SK-N-SH (cell line): ENCODE measurements at regions not wholly inside any gene's neighbourhood (a gene's known extent, or its start where the extent isn't known, plus 50 kb on each side); places are given as distances from the start of the nearest gene placed in this dataset.

Source experiments
- CTCF ChIA-PET: fragments of 300-600, 350-600 bp; formaldehyde crosslinking; extraction: SDS; loops from one replicate; lab custom pipeline; 2021; lab: Yijun Ruan, JAX
- POLR2A ChIA-PET: fragments of 350-600 bp; sonication (Branson Sonifier 250); formaldehyde crosslinking; extraction: SDS; loops from one replicate; lab custom pipeline; 2020; ENCODE audit warnings: antibody characterized with exemption, inconsistent platforms; lab: Yijun Ruan, JAX
- DNase-seq: peaks from one replicate; pipeline ENCODE4 v3.0.0; 2012
- H2AFZ ChIP-seq: fragments of 200-600 bp; sonication (generic); 2 replicates; pipeline ENCODE4 v1.8.1; 2016; ENCODE audit warnings: antibody characterized with exemption, mild to moderate bottlenecking, low read depth
- H3F3A ChIP-seq: fragments of 200-600 bp; sonication (generic); replicated peaks from 2 replicates; pipeline ENCODE3; 2016; ENCODE audit warnings: antibody characterized with exemption, mild to moderate bottlenecking; ENCODE audit not compliant: insufficient read depth
- H3K27ac ChIP-seq, 2 experiments: fragments of 200-500 bp in 1 of 2; fragments of 200-600 bp in 1 of 2; sonication (Bioruptor generic) in 1 of 2; sonication (generic), shearing (Covaris generic) in 1 of 2; 2 replicates each; pipeline versions ENCODE4 v1.5.1 to v1.6.1; 2014 to 2016; ENCODE audit warnings: low read depth in 2 of 2, inconsistent platforms in 1 of 2, low read length in 1 of 2, mild to moderate bottlenecking in 1 of 2, mixed read lengths in 1 of 2
- H3K27me3 ChIP-seq: fragments of 200-600 bp; sonication (generic), shearing (Covaris generic); 2 replicates; pipeline ENCODE4 v1.6.1; 2016; ENCODE audit warnings: mixed run types; ENCODE audit not compliant: insufficient read depth
- H3K36me3 ChIP-seq, 2 experiments: fragments of 200-500 bp in 1 of 2; fragments of 200-600 bp in 1 of 2; sonication (Bioruptor generic) in 1 of 2; sonication (generic) in 1 of 2; replicated peaks in 1 of 2; 2 replicates each; pipeline versions ENCODE3 to v1.5.1; 2014 to 2016; ENCODE audit warnings: low read length in 1 of 2, mild to moderate bottlenecking in 1 of 2; ENCODE audit not compliant: insufficient read depth in 2 of 2, control insufficient read depth in 1 of 2
- H3K4me1 ChIP-seq, 2 experiments: fragments of 200-500 bp in 1 of 2; fragments of 200-600 bp in 1 of 2; sonication (Bioruptor generic) in 1 of 2; sonication (generic), shearing (Covaris generic) in 1 of 2; 2 replicates each; pipeline versions ENCODE4 v1.5.1 to v1.6.1; 2014 to 2016; ENCODE audit warnings: low read depth in 1 of 2, low read length in 1 of 2, mixed run types in 1 of 2; ENCODE audit not compliant: insufficient read depth in 2 of 2, control insufficient read depth in 1 of 2
- H3K4me2 ChIP-seq: fragments of 200-600 bp; sonication (generic), shearing (Covaris generic); 2 replicates; pipeline ENCODE4 v1.6.1; 2017; ENCODE audit warnings: mixed run types
- H3K4me3 ChIP-seq, 2 experiments: fragments of 200-500 bp in 1 of 2; fragments of 200-600 bp in 1 of 2; sonication (Bioruptor generic) in 1 of 2; sonication (generic), shearing (Covaris generic) in 1 of 2; 2 replicates each; pipeline versions ENCODE4 v1.5.1 to v1.8.1; 2014 to 2016; ENCODE audit warnings: low read depth in 2 of 2, inconsistent platforms in 1 of 2, low read length in 1 of 2, mild to moderate bottlenecking in 1 of 2, mixed read lengths in 1 of 2, moderate library complexity in 1 of 2
- H3K79me2 ChIP-seq: fragments of 200-600 bp; sonication (generic); 2 replicates; pipeline ENCODE4 v1.8.1; 2017; ENCODE audit warnings: mild to moderate bottlenecking; ENCODE audit not compliant: insufficient read depth
- H3K9ac ChIP-seq: fragments of 200-600 bp; sonication (generic); 2 replicates; pipeline ENCODE4 v1.6.1; 2017; ENCODE audit warnings: mixed run types
- H3K9me2 ChIP-seq: fragments of 200-600 bp; sonication (generic); 2 replicates; pipeline ENCODE4 v1.6.1; 2017; ENCODE audit warnings: mixed run types
- H3K9me3 ChIP-seq: fragments of 200-600 bp; sonication (generic); 2 replicates; pipeline ENCODE4 v1.6.1; 2017; ENCODE audit warnings: mixed run types, mild to moderate bottlenecking, moderate library complexity
- H4K20me1 ChIP-seq: fragments of 200-600 bp; sonication (generic); 2 replicates; pipeline ENCODE4 v1.6.1; 2017; ENCODE audit warnings: mild to moderate bottlenecking, mixed run types; ENCODE audit not compliant: insufficient read depth
- CHD2 ChIP-seq: fragments of 150-350 bp; IDR thresholded peaks from 2 replicates; pipeline ENCODE4 v1.6.1; 2018; ENCODE audit warnings: low read length; ENCODE audit not compliant: partially characterized antibody
- ELF1 ChIP-seq: IDR thresholded peaks from 2 replicates; pipeline ENCODE4 v1.4.0; 2012
- EP300 ChIP-seq, 2 experiments: IDR thresholded peaks; 2 replicates each; pipeline versions ENCODE4 v1.4.0 to v1.6.1; 2012; ENCODE audit warnings: borderline replicate concordance in 1 of 2, low read depth in 1 of 2, low read length in 1 of 2
- EZH2phosphoT487 ChIP-seq: fragments of 200-600 bp; sonication (generic); IDR thresholded peaks from 2 replicates; pipeline ENCODE4 v1.6.1; 2017; ENCODE audit warnings: low read depth, mixed run types, mild to moderate bottlenecking, antibody characterized with exemption, moderate library complexity, borderline replicate concordance
- FOXJ3 ChIP-seq: sonication (generic); formaldehyde crosslinking; IDR thresholded peaks from 2 replicates; pipeline ENCODE4 v1.5.1; 2020; ENCODE audit warnings: mild to moderate bottlenecking, missing genetic modification reagents
- GABPA ChIP-seq: IDR thresholded peaks from 2 replicates; pipeline ENCODE4 v1.4.0; 2012; ENCODE audit warnings: low read depth, mild to moderate bottlenecking
- GATA2 ChIP-seq: sonication (generic); formaldehyde crosslinking; IDR thresholded peaks from 2 replicates; pipeline ENCODE4 v1.5.0; 2020; ENCODE audit warnings: mild to moderate bottlenecking, missing genetic modification reagents
- JUND ChIP-seq: IDR thresholded peaks from 2 replicates; pipeline ENCODE4 v1.4.0; 2012
- MXI1 ChIP-seq: IDR thresholded peaks from 2 replicates; pipeline ENCODE4 v1.6.1; 2012; ENCODE audit warnings: mild to moderate bottlenecking, low read depth, low read length, improper control_type of control experiment
- NRF1 ChIP-seq: IDR thresholded peaks from 2 replicates; pipeline ENCODE4 v1.6.1; 2012; ENCODE audit warnings: low read depth, mild to moderate bottlenecking, low read length
- POLR2AphosphoS5 ChIP-seq: IDR thresholded peaks from 2 replicates; pipeline ENCODE4 v1.6.1; 2012; ENCODE audit warnings: low read depth, low read length
- RAD21 ChIP-seq: IDR thresholded peaks from 2 replicates; pipeline ENCODE4 v1.6.1; 2012; ENCODE audit warnings: mild to moderate bottlenecking, low read length
- SIN3A ChIP-seq: IDR thresholded peaks from 2 replicates; pipeline ENCODE4 v1.6.1; 2012; ENCODE audit warnings: low read depth, mild to moderate bottlenecking, low read length, moderate library complexity, borderline replicate concordance
- SMC3 ChIP-seq: IDR thresholded peaks from 2 replicates; pipeline ENCODE4 v1.6.1; 2012; ENCODE audit warnings: low read depth, low read length, improper control_type of control experiment
- TCF12 ChIP-seq: IDR thresholded peaks from 2 replicates; pipeline ENCODE4 v1.4.0; 2012
- TEAD4 ChIP-seq: IDR thresholded peaks from 2 replicates; pipeline ENCODE4 v1.4.0; 2012; ENCODE audit warnings: mild to moderate bottlenecking, borderline replicate concordance; ENCODE audit not compliant: insufficient read depth
- WGBS: methylation state at CpG from one replicate; pipeline ENCODE4 v1.1.6; 2017; ENCODE audit warnings: low lambda C conversion rate; 5-methylcytosine and 5-hydroxymethylcytosine counted together
- TF ChIP-seq, protein P1 (sequence below): IDR thresholded peaks from 2 replicates; pipeline ENCODE4 v1.4.0; 2012; ENCODE audit warnings: low read depth
- TF ChIP-seq, protein P2 (sequence below): IDR thresholded peaks from 2 replicates; pipeline ENCODE4; 2012
- TF ChIP-seq, protein P3 (sequence below): IDR thresholded peaks from 2 replicates; pipeline ENCODE4 v1.4.0; 2012; ENCODE audit warnings: low read depth, borderline replicate concordance
- TF ChIP-seq, protein P4 (sequence below): fragments of 200-600 bp; sonication (generic); IDR thresholded peaks from 2 replicates; pipeline ENCODE4 v1.6.1; 2017; ENCODE audit warnings: antibody characterized with exemption, mild to moderate bottlenecking, moderate library complexity
- TF ChIP-seq, protein P5 (sequence below): fragments of 150-350 bp; IDR thresholded peaks from 2 replicates; pipeline ENCODE4 v1.6.1; 2017; ENCODE audit warnings: antibody characterized with exemption, low read length, low read depth, borderline replicate concordance

DNA sequence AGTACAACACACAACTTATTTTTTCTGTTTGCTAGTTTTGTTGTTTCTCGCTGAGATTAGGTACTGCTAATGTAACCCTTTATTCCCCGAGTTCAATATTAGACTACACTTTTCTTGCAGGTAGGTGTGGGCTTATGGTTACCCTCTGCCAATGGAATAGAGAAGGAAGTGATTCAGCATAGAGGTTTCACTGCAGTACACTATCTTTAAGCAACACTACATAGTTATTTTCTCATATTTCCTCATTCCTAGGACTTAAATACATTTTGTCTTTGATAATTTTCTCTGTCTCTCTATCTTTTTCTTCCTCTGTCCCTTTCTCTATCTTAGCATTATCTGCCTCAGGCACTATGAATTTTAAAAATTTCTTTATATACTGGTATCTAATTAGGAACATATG, 791.0 kb downstream of the FAM181B start:
- H3F3A ChIP-seq: no peaks in the 10 kb centered on the region
- H3K36me3 ChIP-seq: no peaks in the 10 kb centered on the region
- no peak overlapping the region for H2AFZ ChIP-seq
- H4K20me1 ChIP-seq: no peaks in the 10 kb centered on the region
- H3K9me3 ChIP-seq: no peaks in the 10 kb centered on the region
- no peak overlapping the region for H3K4me2 ChIP-seq
- TF ChIP-seq EP300 (IDR thresholded peaks at IDR 0.05; ENCODE audit: borderline replicate concordance in 1 of 2, low read depth in 1 of 2, low read length in 1 of 2) (no peak), MXI1 (no peak), RAD21 (no peak), NRF1 (no peak), TEAD4 (no peak), POLR2AphosphoS5 (no peak), GATA2 (CRISPR knock-in tag) (no peak), JUND (no peak), ELF1 (no peak)
- TF ChIP-seq, protein P1, sequence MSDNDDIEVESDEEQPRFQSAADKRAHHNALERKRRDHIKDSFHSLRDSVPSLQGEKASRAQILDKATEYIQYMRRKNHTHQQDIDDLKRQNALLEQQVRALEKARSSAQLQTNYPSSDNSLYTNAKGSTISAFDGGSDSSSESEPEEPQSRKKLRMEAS: no peak
- TF ChIP-seq, protein P2, sequence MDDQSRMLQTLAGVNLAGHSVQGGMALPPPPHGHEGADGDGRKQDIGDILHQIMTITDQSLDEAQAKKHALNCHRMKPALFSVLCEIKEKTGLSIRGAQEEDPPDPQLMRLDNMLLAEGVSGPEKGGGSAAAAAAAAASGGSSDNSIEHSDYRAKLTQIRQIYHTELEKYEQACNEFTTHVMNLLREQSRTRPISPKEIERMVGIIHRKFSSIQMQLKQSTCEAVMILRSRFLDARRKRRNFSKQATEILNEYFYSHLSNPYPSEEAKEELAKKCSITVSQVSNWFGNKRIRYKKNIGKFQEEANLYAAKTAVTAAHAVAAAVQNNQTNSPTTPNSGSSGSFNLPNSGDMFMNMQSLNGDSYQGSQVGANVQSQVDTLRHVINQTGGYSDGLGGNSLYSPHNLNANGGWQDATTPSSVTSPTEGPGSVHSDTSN: no peak
- TF ChIP-seq, protein P3, sequence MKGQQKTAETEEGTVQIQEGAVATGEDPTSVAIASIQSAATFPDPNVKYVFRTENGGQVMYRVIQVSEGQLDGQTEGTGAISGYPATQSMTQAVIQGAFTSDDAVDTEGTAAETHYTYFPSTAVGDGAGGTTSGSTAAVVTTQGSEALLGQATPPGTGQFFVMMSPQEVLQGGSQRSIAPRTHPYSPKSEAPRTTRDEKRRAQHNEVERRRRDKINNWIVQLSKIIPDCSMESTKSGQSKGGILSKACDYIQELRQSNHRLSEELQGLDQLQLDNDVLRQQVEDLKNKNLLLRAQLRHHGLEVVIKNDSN: no peak
- TF ChIP-seq, protein P4, sequence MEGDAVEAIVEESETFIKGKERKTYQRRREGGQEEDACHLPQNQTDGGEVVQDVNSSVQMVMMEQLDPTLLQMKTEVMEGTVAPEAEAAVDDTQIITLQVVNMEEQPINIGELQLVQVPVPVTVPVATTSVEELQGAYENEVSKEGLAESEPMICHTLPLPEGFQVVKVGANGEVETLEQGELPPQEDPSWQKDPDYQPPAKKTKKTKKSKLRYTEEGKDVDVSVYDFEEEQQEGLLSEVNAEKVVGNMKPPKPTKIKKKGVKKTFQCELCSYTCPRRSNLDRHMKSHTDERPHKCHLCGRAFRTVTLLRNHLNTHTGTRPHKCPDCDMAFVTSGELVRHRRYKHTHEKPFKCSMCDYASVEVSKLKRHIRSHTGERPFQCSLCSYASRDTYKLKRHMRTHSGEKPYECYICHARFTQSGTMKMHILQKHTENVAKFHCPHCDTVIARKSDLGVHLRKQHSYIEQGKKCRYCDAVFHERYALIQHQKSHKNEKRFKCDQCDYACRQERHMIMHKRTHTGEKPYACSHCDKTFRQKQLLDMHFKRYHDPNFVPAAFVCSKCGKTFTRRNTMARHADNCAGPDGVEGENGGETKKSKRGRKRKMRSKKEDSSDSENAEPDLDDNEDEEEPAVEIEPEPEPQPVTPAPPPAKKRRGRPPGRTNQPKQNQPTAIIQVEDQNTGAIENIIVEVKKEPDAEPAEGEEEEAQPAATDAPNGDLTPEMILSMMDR: no peak
- H3K27me3 ChIP-seq: no peaks in the 10 kb centered on the region
- 9% methylated on average over 2 of the region's 2 CpGs for WGBS
- H3K9me2 ChIP-seq: no peaks in the 10 kb centered on the region
- H3K79me2 ChIP-seq: no peaks in the 10 kb centered on the region
- no peak overlapping the region for H3K27ac ChIP-seq
- H3K9ac ChIP-seq: no peak overlapping the region
- H3K4me3 ChIP-seq: no peak overlapping the region
- DNase-seq: no peak
- POLR2A ChIA-PET: no interaction called here
- CTCF ChIA-PET: no interaction called here
- no peaks in the 10 kb centered on the region for H3K4me1 ChIP-seq

DNA sequence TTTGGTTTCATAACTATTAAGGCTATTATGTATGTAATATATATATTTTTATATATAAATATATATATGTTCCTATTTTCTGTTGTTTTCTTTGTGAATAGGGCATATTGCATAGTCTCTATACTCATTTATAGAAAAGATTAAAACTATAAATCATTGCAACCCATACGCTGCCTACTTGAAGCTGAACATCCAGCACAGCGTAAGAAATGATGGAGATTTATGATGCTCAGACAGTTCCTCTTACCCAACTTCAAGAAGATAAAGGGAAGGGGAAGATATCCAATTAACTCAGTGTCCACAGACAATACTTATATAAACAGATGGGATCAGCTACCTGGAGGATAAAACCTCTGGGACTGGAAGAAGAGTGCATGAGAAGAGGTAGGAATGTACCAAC, 791.7 kb downstream of the FAM181B start:
- Histone ChIP-seq H3K9ac (no peak overlapping the region), H3K27me3 (no peaks in the 10 kb centered on the region), H2AFZ (no peak overlapping the region), H3K4me1 (no peaks in the 10 kb centered on the region), H3K36me3 (no peaks in the 10 kb centered on the region), H3K27ac (no peak overlapping the region), H4K20me1 (no peaks in the 10 kb centered on the region), H3F3A (no peaks in the 10 kb centered on the region), H3K4me2 (no peak overlapping the region), H3K4me3 (no peak overlapping the region), H3K9me3 (no peaks in the 10 kb centered on the region), H3K79me2 (no peaks in the 10 kb centered on the region), H3K9me2 (no peaks in the 10 kb centered on the region)
- 49% methylated on average over 2 of the region's 2 CpGs for WGBS
- ChIA-PET POLR2A (no interaction called here), CTCF (interaction anchor here (0.6 kb wide), 1 partner anchor 104 kb away, joined by 3 read pairs; no protein-coding TSS in a partner anchor)
- TF ChIP-seq CHD2: no peak
- no peak for TF ChIP-seq NRF1
- TF ChIP-seq SMC3: no peak
- TF ChIP-seq GABPA: no peak
- TF ChIP-seq POLR2AphosphoS5: no peak
- no peak for TF ChIP-seq EZH2phosphoT487
- TF ChIP-seq SIN3A: no peak
- TF ChIP-seq FOXJ3 (CRISPR knock-in tag): no peak
- TF ChIP-seq TEAD4: no peak
- no peak for TF ChIP-seq TCF12
- TF ChIP-seq, protein P5, sequence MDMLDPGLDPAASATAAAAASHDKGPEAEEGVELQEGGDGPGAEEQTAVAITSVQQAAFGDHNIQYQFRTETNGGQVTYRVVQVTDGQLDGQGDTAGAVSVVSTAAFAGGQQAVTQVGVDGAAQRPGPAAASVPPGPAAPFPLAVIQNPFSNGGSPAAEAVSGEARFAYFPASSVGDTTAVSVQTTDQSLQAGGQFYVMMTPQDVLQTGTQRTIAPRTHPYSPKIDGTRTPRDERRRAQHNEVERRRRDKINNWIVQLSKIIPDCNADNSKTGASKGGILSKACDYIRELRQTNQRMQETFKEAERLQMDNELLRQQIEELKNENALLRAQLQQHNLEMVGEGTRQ: no peak
- no peak for DNase-seq
